GM19328 (cell line): ENCODE measurements at regions not wholly inside any gene's neighbourhood (a gene's known extent, or its start where the extent isn't known, plus 50 kb on each side); places are given as distances from the start of the nearest gene placed in this dataset.

Experiments used
- ATAC-seq: cut with Tn5 transposase; IDR thresholded peaks from one replicate; pipeline ENCODE4 v1.9.1; 2021; ENCODE audit warnings: mild to moderate bottlenecking, moderate library complexity; ENCODE audit not compliant: unreplicated experiment

DNA sequence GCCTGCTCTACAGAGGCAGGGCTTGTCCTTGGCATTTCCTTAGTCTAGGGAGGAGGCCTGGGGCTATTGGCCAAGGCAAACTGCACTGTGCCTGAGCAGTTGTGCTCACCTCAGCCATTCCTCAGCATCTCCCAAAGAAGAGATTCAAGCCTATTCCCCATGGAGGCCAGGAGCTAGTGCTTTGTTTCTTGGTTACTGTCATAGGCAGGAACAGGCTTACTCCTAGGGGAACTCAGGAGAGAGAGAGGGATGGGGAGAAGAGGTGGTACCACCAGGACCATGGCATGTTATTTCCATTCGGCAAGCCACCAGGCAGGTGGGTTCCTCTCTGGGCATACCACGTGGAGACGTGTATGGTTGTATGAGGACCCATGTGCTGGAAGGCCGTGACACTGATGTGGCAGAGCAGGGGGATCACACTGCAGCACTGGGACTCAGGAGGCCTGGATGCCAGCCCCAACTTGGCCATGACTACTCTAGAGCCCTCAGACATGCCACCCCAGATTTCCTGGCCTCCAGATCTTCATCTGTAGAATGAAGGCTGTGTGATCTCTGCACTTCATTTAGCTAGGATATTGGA is 233.7 kb downstream of the LOXHD1 start:
- no peak for ATAC-seq

DNA sequence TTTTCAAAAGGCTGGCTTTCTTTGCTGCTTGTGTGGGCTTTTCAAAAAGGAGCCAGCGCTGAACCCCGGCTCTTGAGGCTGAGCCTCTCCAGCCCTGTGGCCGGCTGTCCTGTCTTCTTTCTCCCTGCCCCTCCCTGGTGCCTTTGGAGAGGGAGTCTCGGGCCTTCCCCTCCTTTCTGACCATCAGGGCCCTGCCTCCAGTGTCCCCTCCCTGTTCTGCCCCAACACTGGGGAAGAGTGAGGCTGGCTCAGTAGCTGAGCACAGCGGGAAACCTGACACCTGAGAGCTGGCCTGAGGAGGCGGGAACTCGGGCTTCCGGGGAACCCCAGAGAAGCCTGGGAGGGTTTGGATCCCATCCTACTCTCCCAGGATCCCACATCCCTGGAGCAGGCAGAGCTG is 232.1 kb downstream of the LOXHD1 start:
- no peak for ATAC-seq

DNA sequence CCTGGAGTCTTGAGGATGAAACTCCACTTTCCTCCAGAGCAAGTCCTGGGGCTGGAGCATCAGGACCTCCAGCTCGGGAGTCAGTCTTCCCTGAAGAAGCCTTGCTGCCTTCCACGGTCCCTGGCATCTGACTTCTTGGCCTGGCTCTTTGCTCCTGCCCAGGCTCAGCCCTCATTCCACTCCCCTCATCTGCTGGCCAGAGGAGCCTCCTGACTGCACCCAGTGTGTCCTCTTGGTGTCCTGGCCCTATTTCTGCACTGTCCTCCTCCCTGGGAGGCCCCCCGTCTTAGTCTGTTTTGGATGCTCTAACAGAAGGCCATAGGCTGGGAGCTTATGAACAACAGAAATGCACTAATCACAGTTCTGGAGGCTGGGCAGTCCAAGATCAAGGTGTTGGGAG is 231.5 kb downstream of the LOXHD1 start:
- no peak for ATAC-seq

GRCh38 chr18:46426021-46426678 is 230.9 kb downstream of the LOXHD1 start:
- ATAC-seq: no peak

DNA sequence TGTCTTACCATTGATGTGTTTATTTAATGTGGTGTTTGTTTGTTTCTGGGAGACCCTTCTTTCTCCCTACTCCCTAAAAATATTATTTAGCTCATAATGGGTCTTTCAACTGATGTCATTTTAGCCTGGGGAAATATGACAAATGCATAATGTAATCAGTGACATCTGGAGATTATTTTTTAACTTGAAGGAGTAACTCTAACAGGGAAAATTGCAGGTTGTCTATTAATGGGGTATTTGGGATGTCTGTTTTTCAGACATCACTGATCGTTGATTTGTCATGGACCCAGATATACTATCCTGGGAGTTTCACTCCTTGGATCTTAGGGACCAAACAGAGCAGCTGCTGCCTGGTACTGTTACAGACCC is 230.4 kb downstream of the LOXHD1 start:
- no peak for ATAC-seq
